Stimulated activated CD8-positive, alpha-beta memory T cell treated with anti-CD3 and anti-CD28 coated beads, Interleukin-4, amount 100 ng/mL, for 48 hours (primary cell): ENCODE measurements at regions not wholly inside any gene's neighbourhood (a gene's known extent, or its start where the extent isn't known, plus 50 kb on each side); places are given as distances from the start of the nearest gene placed in this dataset.

Experiments
- DNase-seq: peaks from one replicate; pipeline ENCODE4 v3.0.0-alpha.2; 2020

DNA sequence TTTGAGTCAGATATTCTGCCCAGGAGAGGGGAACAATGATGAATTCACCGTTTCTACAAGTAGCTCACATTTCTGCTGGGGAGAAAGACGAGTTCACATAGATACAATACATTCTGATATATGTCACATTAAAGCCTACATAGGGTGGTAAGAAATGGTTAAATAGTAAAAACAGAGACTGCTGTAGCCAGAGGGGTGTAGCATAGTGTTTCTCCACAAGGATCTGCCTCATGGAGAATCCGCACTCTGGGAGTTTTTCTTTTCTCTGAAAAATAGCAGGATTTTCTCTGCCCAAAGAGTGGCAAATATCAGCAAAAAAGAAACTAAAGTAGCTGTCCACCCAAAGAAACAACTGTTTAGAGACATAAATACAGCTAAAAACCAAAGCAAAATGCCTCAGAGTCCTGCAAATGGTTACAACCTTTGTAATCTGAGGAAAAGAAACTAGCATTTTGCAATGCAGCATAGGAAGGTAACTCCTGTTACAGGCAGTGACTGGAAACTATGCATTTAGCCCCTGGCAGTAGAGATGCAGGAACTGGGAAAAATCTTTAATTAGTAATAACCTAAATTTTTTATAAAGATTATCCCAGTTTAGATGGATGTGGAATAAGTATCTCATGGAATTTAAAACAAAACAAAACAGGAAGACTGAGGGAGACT is 1126.7 kb upstream of the ADGRL2 start:
- no peak for DNase-seq

DNA sequence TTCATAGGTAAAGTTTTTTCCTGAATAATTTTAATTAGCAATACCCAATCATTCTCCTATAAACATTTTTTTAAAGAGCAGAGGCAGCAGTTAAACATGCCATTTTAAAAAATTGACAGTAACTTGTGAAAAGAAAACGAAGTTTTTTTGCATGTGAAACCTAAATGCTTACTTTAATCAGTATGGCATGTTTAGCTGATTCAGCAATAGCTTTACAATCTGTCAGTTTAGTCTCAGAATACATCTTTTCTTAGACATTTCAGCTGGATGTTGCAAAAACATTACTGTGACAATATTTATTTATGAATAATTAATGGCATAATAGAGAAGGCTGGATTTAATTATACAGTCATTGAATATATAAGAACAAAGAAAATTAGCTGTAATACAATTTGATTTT is 1132.4 kb upstream of the ADGRL2 start:
- no peak for DNase-seq

DNA sequence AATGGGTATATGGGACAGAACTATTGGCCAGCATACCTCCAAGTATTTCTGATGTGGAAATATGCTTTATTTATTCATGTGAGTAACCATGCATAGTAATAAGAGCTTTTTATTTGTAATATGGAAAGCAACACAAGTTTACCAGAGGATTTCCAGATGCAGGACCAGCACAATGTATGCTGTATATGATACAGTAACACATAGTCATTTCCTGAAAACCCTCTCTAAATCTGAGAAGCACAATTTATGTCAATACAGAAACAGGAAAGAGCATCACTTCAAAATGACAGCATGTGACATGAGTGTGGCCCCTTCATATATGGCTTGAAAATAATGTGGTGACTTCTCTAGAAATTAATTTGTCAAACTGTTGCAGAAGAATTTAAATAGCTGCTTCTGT is 1134.7 kb upstream of the ADGRL2 start:
- DNase-seq, result no peak

DNA sequence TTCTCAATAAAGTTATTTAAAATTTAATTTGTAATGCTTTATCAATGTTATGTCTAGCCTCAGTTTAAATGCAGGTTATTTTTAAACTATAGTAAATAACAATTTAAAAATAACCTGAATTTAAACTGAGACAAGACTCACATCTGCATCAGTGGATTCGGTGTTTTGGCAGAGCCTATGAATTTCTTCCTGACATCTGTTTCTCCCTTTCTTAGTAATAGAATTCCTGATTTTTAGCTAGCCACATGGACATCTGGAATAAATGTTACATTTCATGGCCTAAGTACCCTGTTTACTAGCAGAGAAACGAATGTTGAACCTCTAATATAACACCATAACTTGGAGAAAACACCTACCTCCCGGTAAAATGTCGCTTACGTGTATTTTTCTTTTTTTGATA is 1141.6 kb upstream of the ADGRL2 start:
- DNase-seq, result no peak

DNA sequence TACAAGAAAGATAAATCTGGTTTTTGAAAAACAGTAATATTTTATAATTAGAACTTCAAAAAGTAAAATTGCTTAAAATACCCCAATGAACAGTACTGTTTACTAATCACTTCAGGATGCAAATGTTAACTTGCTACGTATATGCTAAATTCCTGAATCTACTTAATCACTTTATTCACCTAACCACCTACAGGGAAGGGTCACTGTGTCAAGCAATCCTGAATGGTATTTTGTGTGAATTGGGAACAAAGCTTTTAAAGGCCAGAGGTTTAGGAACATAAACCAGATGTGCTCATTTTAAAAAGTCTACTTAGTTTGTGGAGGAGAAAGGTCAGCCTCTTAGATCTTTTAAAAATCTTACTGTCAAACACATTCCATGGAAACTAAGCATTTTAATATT is 1143.0 kb upstream of the ADGRL2 start:
- DNase-seq, result no peak

DNA sequence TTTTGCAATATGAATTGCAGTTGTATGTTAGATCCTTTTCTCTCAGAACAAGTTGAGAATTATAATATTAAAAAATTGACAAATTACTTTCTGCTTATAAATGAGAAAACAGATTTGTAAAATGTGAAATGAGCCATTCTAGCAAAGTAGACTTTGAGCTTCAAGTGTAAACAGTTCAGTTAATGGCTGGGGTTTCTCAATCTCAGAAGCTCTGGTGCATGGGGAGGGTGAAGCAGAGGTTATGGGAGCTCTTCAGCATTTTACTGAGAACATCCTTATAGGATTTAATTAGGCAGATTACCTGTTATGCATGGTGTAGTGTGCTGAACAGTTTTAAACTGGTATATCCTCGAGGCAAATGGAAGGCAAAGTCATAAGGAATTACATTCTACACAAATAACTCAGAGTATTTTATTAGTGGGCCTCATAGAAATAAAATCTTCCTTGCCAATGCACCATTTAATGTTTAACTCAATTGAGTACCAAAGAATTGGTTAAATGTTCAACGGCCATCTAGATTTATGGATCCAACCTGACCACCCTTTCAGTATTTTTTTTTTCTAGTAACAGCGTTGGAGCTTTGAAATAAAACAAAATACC is 1143.6 kb upstream of the ADGRL2 start:
- no peak for DNase-seq

DNA sequence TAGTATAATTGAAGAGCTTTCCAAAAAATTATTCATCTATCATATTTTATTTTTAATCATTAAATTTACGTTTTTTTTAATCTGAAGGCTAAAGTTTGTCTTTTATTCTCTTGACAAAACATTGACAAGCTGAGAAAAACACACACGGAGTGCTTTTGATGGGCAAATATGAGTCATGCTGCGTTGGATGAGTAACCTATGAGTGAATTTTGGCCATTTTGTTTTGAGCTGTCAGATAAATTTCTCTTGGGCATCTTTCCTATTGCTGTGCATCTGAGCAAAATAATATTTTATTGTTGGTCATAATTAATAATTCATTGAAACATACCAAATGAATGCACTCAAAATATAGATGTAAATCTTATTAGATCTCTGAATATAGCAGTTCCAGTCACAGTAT is 1144.1 kb upstream of the ADGRL2 start:
- no peak for DNase-seq

DNA sequence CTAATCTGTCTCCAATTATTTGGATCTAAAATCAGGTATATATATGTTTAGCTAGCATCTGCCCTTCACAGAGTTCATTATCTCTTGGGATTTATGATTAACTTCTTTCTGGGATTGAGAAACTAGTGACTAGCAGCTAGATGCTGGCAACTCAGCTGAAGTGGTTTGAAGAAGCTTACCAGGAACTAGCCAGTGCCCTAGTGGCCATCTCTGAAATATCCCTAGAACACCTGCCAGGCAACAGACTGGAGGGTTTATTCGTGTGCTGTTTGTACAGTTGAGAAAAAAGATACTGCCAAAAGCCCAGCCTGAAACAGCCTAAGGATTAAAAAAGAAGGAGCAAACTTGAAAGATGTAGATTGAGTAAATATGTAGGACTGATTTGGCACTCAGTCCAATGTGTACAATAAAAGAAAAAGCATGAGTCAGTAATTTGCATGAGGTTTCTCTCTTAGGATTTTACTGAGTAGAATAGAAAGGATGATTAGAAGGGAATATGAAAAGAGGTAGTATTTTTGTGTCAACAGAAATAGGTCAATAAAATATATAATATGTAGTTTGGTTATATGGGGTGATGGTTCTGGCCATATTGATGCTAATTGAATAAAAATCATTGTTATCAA is 1144.6 kb upstream of the ADGRL2 start:
- no peak for DNase-seq

DNA sequence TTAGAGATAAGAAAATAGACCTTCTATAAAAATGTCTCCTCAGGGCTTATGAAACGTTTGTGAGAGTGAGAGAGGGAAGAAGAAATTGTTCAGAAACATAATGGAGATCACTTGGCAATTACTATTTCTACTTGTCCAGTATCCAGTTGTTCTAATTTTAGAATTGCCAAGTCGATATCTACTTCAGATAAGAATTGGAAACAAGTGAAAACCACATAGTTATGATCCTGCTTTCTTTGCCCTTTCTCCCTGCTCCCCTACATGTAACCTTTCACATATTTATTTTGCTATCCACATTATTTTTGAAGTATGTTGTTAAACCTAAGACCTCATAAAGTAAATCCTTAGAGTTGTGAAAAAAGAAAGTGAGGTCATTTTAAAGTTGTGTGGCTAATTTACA is 1154.7 kb upstream of the ADGRL2 start:
- no peak for DNase-seq

DNA sequence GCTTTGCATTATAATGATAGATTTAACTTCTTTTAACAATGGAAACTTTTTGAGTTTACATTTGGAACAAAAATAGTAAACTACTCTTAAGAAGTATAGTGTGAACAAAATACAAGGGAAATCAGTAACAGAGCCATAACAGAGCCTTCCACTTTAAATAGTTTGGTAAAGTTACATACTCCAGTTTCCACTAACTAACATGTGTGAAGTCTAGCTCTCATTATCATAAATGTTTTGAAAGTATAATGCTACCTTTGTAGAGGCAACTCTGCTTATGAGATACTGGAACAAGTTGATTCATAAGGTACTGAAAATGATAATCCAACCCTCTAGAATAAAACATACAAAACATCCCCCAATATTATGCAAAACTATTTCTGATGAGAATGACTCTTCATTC is 1155.1 kb upstream of the ADGRL2 start:
- DNase-seq, result no peak

DNA sequence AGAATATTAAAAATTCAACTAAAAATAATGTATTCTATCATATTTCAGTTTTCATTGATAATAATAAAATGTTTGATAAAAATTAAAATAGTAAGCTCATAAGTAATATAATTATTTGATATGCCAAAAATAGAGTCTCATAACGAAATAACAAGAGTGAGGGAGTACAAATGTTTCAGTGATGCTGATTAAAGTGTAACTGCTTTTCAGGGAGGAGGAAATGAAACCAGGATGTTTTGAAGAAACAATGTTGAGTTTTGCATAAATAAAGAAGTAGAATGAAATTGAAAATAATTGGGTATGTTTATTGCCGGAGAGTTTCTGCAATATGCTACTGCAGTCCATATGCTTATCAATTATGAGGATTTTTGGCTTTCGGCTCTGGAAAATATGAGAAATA is 1159.8 kb upstream of the ADGRL2 start:
- no peak for DNase-seq

DNA sequence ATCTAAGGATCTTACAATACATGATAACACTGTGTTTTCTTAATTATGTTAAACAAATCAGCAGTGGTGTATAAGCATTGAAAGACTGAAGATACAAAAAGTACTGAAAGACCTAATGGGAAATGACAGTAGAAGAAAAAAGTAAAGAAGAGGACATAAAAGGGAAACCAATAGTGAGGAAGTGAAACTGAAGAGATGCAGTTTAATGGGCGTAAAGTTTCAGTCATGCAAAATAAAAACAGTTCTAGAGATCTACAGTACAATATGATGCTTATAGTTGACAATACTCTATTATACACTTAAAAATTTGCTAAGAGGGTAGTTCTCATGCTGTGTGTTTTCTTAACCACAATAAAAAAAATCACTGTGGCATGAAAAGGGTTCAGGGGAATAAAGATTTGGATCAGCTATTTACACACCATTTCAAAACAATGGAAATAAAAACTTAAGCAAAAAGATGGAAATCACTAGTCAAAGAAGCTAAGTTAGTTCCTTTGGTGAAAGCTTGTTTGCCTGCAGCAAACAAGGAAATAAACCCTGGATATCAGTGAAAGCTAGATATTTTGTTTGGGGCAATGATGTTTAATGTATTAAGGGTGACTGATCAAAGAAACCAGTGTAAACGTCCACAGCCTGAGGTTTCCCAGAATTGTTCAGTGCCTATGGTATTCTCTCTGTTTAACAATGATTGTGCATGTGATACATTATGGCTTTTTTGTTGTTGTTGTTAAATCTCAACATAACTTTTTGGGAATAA is 1160.8 kb upstream of the ADGRL2 start:
- DNase-seq, result no peak

DNA sequence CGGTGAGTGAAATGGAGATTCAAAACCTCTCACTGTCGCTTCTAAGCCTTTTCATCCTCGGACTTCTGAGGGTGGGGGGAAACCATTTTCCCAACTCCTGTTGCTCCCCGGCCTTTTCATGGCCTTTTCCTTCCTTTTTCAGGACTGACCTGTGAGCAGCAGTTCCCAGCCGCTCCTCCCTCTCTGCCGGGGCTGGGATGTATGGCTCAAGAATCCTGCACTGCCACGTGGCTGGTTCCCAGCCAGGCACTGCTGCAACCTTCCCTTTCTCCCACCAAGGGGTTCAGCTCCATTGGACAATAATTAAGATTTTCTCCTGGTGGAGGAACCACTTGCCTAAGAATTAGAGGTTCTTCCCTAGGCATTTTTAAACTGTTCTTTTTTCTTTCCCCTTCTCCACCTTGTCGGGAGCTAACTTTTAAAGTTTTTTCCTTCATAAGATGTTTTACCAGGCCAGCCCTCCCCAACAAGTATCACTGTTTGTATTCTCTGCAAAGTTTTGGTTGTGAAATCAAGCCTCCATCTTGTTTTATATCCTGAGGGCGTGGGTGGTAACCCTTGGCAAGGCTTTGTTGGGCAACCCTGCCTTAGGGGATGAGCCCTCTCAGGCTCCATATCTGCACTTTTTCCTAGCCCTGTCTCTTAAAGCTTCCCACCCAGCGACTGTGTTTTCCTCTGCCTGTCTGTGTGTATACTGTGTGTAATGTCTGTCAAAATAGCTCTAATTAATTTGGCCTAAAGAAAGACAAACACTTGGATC is 1166.6 kb upstream of the ADGRL2 start:
- DNase-seq, result no peak

DNA sequence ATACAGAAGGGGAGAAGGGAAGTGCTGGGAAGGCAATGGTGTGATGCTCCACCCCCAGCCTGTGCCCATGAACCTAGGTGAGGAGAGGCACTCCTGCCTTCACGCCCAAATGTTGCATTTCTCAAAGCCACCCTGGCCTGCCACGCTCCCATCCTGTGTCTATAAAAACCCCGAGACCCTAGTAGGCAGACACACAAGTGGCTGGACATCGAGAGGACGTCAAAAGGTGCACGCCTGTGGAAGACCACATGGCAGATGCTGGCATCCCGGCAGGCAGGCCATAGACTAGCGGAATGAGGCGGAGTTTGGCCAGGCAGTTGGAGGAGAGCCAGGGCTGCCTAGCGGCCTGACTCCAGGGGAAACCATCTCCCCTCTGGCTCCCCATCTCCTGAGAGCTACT is 1168.5 kb upstream of the ADGRL2 start:
- DNase-seq, result no peak

DNA sequence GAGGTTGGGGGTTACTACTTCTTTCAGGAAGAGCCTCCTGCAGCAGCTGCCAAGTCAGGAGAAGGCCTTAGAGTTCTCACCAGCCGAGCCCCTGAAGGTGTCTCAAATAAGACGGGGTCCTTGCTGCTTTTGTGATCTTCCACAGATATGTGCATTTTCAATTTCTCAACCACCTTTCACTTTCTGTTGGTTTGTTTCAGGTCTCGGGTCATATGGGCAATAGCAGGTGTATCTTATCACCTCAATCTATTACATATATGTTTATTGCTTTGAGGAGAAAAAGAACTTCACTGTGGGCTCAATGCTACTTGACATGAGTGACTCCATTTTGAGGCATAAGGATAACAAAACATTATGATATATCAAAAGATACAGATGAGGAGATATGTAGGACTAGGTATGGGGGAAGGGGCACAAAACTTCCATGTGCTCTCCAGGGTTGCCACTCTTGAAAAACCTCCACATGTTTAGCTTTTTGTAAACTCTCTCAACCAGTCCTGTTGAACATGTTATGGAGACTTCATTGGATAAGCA is 1171.4 kb upstream of the ADGRL2 start:
- no peak for DNase-seq

DNA sequence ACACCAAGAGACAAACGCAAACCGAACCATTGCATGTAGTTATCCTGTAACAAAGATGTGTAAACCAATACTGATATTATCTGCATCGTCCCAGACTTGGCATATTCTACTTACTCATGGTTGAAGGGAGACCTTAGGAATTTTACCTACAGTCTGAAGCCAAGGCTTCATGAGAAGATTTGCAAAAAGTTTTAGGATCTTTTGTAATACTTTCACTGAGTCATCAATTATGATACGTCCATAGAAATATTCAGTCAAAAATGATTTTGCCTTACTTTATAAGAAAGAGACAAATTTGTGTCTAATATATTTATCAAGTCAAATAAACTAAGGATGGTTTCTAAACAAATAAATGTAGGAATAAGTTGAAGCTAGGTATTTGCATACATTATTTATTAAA is 1176.1 kb upstream of the ADGRL2 start:
- no peak for DNase-seq

DNA sequence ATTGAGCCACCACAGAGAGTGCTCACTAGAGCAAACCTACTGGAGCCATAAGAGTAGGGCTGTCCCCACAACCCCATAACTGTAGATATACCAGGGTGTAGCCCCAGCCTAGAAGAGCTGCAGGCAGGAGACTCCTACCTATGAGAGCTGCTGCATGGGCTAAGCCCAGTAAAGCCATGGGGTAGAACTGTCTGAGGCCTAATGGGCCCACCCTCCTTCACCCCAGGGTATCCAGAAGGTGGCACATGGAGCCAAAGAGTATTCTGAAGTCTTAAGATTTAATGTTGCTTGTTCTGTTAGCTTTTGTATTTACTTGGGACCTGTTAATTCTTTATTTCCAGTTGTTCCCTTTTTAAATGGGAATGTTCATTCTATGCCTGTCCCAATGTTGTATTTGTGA is 1193.7 kb upstream of the ADGRL2 start:
- DNase-seq, result no peak

DNA sequence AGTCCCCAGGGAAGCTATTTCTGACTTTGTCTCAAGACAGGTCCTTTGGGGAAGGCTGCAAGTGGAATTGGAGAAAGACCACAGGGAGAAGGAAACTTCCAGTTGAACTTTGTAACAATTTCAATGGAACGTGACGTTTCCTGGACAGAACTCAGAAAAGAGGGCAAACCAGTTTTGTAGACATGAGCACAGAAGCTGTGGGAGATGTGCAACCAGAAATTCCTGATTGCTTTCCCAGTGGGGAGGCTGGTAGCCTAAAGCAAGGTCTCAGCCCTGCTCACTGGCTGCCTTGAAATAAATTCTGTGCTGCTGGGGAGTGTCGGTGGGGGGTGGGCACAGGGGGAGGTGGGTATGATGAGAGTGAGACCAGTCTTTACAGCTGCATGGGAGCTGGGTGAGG is 1206.7 kb upstream of the ADGRL2 start:
- DNase-seq, result no peak

DNA sequence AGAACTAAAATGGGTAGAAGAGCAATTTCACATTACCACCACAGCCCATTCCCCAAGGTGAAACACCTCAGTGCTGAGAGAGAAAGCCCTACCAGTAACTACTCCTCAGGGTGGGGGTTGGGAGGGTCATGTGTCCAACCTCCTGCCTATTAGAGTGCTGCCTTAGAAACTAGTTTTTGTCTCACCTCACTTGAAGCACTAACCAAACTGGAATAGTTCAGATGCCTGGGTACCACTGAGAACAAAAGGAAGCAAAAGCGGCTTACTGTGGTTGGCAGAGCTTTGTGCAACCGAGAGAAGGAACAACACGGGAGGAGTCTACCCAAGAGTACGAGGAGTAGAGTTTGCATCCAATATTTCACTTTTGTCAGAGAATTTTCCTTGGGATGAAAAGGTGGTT is 1207.5 kb upstream of the ADGRL2 start:
- DNase-seq, result no peak

DNA sequence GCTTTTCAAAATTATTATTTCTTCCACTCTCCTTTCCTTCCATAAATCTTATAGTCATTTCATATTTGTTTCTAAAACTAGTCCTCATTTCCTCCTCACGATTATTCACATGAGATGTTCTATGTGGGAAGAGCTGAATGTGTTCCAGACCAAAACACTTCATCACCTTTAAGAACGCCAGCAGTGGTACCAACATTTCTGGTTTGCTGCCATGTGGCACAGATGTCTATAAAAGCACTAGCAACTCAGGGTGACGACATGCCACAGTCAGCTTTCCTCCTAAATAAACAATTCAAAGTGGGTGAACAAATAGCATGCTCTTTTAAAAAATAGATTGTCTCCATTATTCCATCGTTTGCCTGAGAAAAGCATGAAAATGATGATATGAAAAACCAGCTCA is 1217.8 kb upstream of the ADGRL2 start:
- no peak for DNase-seq

DNA sequence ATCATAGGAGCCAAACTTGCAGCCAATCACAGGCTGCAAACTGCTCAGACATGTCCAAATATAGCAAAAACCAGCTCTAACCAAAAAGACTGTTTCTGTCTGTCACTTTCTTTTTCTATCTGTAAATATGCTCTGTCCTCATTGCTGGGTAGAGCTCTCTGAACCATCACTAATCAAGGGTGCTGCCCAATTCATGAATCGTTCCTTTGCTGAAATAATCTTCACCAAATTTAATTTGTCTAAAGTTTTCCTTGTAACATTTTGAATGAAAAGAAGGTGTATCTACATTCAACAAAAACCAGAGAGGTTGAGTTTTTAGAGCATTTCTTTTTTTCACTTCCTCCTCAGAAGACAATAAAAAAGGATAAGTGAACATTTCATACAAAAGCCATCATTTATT is 1221.7 kb upstream of the ADGRL2 start:
- no peak for DNase-seq

DNA sequence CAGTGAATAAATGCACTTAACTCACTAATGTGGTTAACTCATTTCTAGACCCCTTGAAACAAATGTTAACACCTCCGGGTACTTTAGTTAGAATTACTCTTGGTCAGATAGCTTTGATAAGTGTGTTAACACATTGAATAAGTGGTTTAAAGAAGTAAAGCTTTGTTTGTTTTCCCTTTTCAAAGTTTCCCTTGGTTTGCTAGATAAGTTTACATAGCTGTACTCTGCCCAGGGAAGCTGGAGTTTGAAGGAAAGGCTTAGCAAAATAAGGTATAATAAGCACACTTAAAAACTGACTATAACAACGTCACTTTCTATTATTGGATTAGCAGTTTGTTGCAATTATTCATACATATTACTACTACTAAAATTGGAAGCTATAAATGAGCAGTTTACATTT is 1233.9 kb upstream of the ADGRL2 start:
- no peak for DNase-seq

DNA sequence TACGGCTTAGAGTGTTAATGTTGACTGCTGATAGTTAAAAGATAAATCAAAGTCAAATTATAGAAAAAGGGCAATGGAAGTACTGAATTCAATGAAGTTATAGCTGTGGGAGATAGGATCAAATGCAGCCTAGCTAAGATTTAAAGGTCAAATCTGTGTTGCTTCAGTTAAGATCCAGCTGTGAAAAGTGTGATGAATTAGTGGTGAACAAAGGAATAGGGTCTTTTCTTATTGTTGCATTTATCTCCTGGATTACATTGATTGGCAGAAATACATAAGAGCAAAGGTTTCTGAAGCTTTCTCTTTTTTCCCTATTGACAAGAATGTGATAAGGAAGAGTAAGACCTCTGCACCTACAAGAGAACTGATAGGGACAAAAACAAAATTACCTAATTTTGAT is 1234.6 kb upstream of the ADGRL2 start:
- DNase-seq, result no peak
